Stimulated activated CD4-positive, alpha-beta T cell treated with anti-CD3 and anti-CD28 coated beads, Interleukin-12 subunit alpha, Interleukin-12 subunit beta, amount 100 ng/mL, for 48 hours (primary cell): ENCODE measurements at regions not wholly inside any gene's neighbourhood (a gene's known extent, or its start where the extent isn't known, plus 50 kb on each side); places are given as distances from the start of the nearest gene placed in this dataset.
"Not testable (repeated sequence)": the region's sequence is repeated elsewhere in the genome, so short reads cannot be mapped to it uniquely, and the experiment has no call there.

Source experiments
- DNase-seq, 3 donors: peaks; one replicate each; pipeline ENCODE4 v3.0.0-alpha.2; 2020; ENCODE audit warnings: low read depth in 2 of 3, low spot score in 1 of 3

DNA sequence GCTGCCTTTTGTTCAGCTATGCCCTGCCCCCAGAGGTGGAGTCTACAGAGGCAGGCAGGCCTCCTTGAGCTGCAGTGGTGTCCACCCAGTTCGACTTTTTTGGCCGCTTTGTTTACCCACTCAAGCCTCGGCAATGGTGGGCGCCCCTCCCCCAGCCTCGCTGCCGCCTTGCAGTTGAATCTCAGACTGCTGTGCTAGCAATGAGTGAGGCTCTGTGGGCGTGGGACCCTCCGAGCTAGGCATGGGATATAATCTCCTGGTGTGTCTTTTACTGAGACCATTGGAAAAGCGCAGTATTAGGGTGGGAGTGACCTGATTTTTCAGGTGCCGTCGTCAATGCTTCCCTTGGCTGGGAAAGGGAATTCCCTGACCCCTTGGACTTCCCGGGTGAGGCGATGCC lies 279.3 kb downstream of the PTH2R start:
- DNase-seq = not testable (repeated sequence)

DNA sequence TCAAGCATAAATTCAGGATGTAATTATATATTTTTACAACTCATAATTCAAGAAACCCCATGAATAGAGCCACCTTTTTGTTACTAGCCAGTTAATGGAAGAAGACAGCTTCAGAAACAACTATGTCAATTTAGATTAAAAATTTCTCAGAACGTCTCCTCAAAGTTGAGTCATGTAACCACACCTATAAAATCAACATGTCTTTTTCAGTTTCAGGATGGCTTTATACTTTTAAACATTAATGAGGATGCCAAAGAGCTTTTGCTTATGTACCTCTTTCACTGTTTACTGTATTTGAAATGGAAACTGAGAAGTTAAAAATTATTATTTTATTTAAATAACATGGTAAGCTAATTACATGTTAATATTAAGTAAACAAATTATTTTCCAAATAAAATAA lies 280.1 kb downstream of the PTH2R start:
- no peak for DNase-seq

DNA sequence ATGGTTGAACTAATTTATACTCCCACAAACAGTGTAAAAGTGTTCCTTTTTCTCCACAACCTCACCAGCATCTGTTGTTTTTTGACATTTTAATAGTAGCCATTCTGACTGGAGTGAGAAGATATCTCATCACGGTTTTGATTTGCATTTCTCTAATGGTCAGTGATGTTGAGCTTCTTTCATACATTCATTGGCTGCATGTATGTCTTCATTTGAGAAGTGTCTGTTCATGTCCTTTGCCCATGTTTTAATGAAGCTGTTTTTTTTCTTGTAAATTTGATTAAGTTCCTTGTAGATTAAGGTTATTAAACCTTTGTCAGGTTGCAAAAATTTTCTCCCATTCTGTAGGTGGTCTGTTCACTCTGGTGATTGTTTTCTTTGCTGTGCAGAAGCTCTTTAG lies 281.1 kb downstream of the PTH2R start:
- DNase-seq = not testable (repeated sequence)

DNA sequence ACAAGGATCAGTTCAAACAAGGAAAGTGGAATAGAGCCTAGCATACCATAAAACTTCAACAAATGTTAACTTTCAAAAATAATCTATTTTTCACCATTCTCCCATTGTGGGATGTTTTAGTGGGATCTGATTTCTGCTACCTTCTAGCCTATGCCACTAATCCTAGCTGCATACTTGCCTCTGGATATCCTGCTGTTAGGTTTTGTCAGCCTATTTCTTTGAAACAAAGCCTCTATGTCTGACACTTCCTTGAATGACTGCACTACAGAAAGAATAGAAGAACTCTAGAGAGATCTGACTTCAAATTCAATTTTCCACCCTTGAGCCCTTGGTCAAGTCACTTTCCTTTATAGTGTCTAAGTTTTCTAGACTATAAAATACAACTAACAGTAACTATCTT lies 291.5 kb downstream of the PTH2R start:
- no peak for DNase-seq

DNA sequence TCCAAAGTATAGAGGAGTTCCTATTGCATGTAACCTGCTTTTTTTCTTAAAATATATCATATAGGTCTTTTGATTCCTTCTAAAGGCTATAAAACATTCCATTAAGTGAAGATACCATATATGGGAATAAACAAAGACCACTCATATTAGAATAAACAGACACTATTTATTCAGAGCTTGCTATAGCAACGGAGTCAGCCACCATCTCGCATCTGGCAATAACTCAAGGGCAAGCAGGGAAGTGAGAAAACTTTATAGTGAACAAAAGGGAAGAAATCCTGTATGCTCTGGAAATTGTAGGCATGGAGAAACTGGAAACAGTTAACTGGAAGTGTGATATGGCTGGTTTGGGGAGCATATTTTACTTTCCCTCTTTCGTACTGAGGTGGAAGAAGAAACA lies 301.9 kb downstream of the PTH2R start:
- DNase-seq = no peak

DNA sequence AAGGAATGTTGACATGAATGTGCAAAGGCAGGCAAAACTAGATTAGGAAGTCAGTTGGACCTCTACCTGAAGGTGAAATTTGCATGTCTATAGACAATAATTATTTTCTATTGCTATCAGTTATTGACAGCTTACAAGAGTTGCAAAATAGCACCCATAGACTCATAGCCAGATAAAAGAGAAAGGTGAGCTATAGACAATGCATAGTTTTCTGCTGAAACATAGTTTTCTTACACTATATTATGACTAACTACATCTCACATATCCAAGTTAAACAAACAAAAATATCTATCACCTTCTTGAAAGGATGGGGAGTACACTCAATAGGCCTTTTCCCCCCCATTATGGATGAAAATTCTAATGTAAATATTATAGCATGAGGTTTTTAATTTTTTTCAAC lies 305.0 kb downstream of the PTH2R start:
- no peak for DNase-seq

DNA sequence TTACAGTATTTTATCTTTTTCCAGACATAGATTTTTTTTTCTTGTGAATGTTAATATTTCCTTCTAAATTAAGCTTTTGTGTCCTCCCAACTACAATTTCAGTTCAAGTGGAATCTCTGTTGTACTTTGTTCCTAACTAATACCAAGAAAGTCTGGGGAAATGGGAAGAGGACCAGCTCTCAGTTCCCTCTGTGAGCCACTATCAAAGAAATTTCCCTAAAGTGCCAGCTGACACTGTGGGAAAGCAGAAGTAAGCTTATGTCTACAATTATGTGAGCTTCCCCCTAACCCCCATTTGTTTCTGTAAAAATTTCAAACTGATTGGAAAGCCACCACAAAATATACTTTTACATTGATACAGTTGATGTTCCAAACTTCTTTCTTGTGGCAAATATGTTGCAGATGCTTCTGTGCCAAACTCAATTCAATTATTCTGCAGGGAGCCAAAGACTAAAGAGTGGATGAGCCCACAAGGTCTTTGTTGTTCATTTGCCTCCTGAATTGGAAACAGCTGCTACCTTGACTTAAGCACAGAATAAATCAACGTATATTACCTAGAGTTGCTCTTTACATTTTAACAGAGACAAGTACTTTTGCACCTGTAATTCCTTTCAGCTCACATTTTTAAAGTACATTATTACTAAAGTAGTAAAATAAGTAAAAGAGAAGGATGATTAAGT lies 306.6 kb downstream of the PTH2R start:
- no peak for DNase-seq

DNA sequence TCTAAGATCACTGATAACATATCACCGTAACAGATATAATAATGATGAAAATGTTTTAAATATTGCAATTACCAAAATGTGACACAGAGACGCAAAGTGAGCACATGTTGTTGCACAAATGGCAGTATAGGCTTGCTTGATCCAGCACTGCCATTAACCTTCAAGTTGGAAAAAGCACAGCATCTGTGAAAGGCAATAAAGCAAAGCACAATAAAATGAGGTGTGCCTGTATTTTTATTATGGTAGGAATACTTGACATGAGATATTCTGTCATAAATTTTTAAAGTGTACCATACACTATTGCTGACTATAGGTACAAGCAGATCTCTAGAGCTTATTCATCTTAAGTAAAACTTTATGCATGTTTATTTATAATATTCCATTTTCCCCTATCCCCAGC lies 312.2 kb downstream of the PTH2R start:
- no peak for DNase-seq

DNA sequence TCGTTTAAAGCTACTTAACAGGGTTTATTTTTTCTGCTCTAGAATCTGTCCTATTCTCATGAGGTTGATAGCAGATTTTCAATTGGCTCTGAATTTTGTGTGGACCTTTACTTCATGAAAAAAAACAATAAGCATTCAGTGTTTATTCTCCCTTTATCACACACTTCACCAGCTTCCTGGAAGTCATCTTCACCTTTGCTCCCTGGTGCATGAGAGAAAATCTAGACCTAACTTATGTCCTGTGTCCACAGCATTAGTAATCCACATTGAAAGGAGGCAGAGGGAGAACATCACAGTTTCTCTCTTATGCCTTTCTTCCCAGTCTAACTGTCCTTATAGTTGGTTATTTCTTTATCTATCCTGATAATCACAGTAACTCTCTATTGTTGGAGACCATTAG lies 316.1 kb downstream of the PTH2R start:
- DNase-seq = no peak

DNA sequence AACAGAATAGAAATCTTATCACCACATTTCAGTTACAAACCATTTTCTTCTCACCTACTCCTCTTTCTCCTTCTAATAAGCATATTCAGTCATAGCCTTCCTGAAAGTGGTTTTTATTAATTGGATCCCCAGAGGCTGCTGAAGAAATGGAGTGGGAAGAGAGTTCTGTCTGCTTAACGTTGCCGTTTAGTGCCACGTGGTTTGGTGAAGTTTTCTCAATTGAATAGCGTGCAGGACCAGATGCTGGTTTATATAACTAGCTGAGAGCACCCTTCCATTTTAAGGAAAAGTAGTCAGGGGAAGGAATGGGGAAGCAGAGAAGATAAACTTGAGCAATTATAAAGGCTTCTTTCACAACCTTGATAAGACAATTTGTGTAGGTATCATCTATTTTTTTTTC lies 318.7 kb downstream of the PTH2R start:
- DNase-seq = no peak

DNA sequence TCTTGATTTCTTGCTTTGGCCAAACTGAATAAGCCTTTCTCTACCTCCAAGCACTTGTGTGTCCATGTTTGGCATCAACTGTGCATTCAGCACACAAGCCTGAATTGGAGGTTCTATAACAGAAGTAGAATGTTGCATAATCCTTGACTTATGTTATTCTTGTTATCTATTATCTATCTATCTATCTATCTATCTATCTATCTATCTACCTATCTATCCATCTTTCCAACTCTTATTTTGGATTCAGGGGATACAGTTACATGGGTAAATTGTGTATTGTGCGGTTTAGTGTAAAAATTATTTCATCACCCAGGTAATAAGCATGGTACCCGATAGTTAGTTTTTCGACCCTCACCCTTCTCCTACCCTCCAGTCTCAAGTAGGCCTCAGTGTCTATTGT lies 319.6 kb downstream of the PTH2R start:
- no peak for DNase-seq

DNA sequence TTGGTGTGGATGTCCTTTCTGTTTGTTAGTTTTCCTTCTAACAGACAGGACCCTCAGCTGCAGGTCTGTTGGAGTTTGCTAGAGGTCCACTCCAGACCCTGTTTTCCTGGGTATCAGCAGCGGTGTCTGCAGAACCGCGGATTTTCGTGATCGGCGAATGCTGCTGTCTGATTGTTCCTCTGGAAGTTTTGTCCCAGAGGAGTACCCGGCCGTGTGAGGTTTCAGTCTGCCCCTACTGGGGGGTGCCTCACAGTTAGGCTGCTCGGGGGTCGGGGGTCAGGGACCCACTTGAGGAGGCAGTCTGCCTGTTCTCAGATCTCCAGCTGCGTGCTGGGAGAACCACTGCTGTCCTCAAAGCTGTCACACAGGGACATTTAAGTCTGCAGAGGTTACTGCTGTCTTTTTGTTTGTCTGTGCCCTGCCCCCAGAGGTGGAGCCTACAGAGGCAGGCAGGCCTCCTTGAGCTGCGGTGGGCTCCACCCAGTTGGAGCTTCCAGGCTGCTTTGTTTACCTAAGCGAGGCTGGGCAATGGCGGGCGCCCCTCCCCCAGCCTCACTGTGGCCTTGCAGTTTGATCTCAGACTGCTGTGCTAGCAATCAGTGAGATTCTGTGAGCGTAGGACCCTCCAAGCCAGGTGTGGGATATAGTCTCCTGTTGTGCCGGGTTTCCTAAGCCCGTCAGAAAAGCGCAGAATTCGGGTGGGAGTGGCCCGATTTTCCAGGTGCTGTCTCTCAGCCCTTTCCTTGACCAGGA lies 345.2 kb downstream of the PTH2R start:
- not testable (repeated sequence) for DNase-seq

DNA sequence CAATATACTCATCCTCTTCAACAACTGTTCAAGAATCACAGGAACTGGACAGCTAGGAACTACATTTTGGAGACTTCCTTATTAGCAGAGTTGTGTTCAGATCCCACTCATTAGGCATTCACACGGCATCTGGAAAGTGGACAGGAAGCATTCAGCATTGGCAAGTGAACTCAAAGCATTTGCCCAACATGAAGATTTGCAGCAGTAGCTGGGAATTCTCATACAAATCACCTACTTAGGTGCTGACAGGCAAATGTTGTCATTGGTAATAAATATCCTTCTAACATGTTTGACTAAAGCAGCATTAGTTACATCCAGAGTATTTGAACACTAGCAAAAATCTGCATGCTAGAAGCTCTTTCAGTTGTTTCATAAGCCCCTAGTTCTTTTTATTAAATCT lies 350.8 kb downstream of the PTH2R start:
- DNase-seq = no peak

DNA sequence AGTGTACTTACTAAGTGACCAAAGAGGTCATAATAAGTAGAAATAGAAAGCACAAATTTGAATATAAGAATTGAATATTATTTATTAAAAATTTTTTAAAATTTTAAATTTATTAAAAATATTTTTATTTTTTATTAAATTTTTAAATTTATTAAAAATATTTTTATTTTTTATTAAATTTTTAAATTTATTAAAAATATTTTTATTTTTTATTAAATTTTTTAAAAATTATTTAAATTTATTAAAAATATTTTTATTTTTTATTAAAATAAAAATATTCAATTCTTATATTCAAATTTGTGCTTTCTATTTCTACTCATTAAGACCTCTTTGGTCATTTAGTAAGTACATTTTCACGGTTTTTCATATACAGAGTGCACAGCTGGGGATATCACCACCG lies 366.5 kb downstream of the PTH2R start:
- not testable (repeated sequence) for DNase-seq

DNA sequence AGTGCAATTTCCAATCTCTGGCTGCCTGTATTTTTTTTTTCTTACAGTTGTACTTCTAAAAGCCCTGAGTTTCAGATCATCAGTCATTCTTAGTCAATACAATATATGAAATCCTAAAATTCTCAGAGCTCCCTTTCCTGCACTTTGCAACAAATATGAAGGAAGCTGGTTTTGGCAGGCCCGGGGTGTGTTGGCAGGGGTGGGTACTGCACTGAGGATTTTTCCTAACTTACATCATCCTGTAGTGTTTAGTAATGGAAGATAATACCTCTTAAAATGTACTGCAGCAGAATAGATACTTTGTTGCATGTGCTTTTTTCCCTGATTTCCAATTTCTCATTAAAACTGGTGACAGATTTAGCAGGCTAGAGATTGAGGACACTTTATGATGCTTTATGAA lies 374.6 kb downstream of the PTH2R start:
- DNase-seq = no peak

DNA sequence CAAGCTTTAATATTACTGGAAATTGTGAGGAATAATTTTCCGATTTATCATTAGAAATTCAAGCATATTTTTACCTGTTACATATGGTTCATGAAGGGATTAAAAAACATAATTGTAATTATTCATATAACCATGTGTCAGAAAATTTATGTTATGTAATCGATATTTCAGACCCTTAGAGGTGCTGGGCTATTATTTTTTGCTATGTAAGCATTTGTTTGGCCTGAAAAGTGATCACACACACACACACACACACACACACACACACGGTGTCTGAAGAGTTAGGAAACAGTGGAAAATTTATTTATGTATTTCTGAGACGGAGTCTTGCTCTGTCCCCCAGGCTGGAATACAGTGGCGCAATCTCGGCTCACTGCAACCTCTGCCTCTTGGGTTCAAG lies 375.5 kb downstream of the PTH2R start:
- DNase-seq = no peak

DNA sequence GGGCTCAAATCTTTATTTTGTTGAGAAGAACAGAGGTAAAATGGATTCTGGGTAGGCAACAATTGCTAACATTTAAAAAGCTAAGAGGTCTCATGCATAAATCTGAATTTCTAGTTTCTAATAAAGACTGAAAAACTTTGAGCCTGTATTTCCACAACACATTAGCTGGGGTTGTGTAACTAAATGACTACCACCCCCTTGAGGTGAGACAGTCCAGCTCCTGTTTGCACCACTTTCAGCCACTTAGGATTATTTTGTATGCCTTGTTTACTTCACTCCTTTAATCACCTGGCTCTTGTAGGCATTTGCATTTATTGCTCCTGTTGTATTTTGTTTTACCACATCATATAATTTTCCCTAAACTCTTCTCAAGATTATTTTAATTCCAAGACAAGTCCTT lies 376.6 kb downstream of the PTH2R start:
- DNase-seq = no peak

DNA sequence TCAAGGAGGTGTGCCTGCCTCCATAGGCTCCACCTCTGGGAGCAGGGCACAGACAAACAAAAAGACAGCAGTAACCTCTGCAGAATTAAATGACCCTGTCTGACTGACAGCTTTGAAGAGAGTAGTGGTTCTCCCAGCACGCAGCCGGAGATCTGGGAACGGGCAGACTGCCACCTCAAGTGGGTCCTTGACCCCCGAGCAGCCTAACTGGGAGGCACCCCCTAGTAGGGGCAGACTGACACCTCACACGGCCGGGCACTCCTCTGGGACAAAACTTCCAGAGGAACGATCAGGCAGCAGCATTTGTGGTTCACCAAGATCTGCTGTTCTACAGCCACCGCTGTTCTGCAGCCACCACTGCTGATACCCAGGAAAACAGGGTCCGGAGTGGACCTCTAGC lies 378.2 kb downstream of the PTH2R start:
- not testable (repeated sequence) for DNase-seq

DNA sequence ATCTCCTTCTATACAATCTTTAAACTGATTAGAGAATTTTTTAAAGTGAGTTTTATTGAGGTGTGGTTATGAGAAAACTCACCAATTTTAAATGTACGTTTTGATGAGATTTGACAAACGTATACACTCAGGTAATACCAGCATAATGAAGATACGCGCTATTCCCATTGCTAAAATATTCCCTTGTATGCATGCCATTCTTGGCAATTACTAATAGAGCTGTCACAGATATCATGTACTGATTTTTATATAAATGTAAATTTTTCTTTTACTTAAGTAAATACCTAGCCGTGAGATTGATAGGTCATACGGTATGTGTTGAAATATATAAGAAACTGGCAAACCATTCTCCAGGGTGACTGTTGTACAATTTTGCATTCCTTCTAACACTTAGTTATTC lies 384.7 kb downstream of the PTH2R start:
- DNase-seq = no peak

DNA sequence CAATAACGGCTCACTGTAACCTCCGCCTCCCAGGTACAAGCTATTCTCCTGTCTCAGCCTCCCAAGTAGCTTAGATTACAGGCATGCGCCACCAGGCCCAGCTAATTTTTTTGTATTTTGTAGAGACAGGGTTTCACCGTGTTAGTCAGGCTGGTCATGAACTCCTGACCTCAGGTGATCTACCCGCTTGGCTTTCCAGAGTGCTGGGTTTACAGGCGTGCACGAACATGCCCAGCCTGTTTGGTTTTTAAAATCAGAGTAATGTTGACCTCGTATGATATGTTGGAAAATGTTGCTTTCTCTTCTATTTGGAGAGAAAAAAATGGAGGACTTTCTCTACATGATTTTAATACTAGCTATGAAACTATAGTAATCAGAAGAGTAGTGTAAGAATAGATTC lies 386.2 kb downstream of the PTH2R start:
- no peak for DNase-seq

DNA sequence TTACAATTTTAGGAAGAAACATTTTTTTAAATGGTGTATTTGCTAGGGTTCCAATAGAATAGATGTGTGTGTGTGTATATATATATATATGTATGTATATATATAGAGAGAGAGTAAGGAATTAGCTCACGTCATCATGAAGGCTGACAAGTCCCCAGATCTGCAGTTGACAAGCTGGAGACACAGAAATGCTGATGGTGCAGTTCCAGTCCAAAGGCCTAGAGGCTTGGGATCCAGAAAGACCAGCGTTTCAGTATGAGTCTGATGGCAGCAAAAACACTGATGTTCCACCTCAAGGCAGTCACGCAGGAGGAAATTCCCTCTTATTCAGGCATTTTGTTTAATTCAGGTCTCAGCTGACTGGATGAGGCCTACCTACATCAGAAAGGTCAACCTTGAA lies 386.8 kb downstream of the PTH2R start:
- DNase-seq = no peak

DNA sequence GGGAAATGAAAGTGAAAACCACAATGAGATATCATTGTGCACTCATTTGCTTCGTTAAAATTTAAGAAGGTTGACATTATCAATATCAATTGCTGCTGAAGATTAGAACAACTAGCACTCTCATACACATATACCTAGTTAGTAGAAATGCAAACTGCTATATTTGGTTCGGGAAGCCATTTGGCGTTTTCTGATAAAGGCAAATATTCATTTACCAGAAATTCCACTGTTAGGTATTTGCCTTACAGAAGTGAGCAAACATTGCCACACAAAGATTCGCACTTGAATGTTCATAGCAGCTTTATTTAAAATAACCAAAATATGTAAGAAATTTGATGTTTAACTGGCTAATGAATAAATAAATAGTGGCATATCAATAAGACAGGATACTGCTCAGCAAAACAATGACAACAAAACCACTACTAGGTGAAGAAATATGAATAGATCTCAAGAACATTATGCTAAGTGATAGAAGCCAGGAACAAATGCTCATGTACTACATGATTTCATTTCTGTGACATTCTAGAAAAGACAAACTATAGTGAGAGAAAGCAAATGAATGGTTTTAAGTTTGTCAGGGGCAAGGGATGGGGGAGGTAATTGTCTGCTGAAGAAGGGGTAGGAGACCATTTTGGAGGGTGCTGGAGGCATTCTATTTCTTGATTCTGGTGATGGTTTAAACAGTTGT lies 387.8 kb downstream of the PTH2R start:
- no peak for DNase-seq
